Natural killer cell (primary cell): ENCODE measurements at regions not wholly inside any gene's neighbourhood (a gene's known extent, or its start where the extent isn't known, plus 50 kb on each side); places are given as distances from the start of the nearest gene placed in this dataset.
A peak's percentile ranks its signal among the peaks of the same experiment; 100 is the strongest.

Experiments used
- ATAC-seq, 3 donors: fragments of 150-1000 bp in 2 of 3; fragments of 200-7000 bp in 1 of 3; cut with Tn5 transposase; 1 replicate in 1 of 3; 2 replicates in 2 of 3; pipeline ENCODE4 v1.10.0; 2021; ENCODE audit warnings: mild to moderate bottlenecking in 2 of 3, moderate library complexity in 2 of 3
- DNase-seq, 2 donors: peaks; one replicate each; pipeline versions ENCODE4 v3.0.0 to v3.0.0-alpha.2; 2013 to 2021; ENCODE audit warnings: mixed read lengths in 1 of 2
- H3K27ac ChIP-seq: one replicate; pipeline ENCODE4 v1.5.1; 2013; ENCODE audit warnings: mild to moderate bottlenecking, low read length
- H3K27me3 ChIP-seq: one replicate; pipeline ENCODE4 v1.6.1; 2013; ENCODE audit warnings: low read length; ENCODE audit not compliant: control insufficient read depth, insufficient read depth
- H3K36me3 ChIP-seq: one replicate; pipeline ENCODE4 v1.6.1; 2013; ENCODE audit warnings: low read length; ENCODE audit not compliant: control insufficient read depth, insufficient read depth
- H3K4me1 ChIP-seq: one replicate; pipeline ENCODE4 v1.6.1; 2013; ENCODE audit warnings: low read length; ENCODE audit not compliant: control insufficient read depth, insufficient read depth
- H3K4me3 ChIP-seq: one replicate; pipeline ENCODE4 v1.5.1; 2013; ENCODE audit warnings: low read length
- H3K9me3 ChIP-seq: one replicate; pipeline ENCODE4 v1.6.1; 2013; ENCODE audit warnings: low read length; ENCODE audit not compliant: control insufficient read depth, insufficient read depth
- H3K27ac Mint-ChIP-seq, 2 donors: one replicate each; pipeline ENCODE4 v1.8.0; 2022; ENCODE audit warnings: mild to moderate bottlenecking in 2 of 2, mixed read lengths in 2 of 2, moderate library complexity in 1 of 2
- H3K27me3 Mint-ChIP-seq, 2 donors: one replicate each; pipeline ENCODE4 v1.8.0; 2022; ENCODE audit warnings: low read depth in 2 of 2, mixed read lengths in 2 of 2
- H3K36me3 Mint-ChIP-seq: one replicate; pipeline ENCODE4 v1.8.0; 2022; ENCODE audit warnings: mixed read lengths
- H3K4me1 Mint-ChIP-seq, 2 donors: one replicate each; pipeline ENCODE4 v1.8.0; 2022; ENCODE audit warnings: mixed read lengths in 2 of 2
- H3K4me3 Mint-ChIP-seq: one replicate; pipeline ENCODE4 v1.8.0; 2022; ENCODE audit warnings: mild to moderate bottlenecking, moderate library complexity, mixed read lengths
- H3K9me3 Mint-ChIP-seq, 2 donors: one replicate each; pipeline ENCODE4 v1.8.0; 2022; ENCODE audit warnings: mixed read lengths in 2 of 2
- CTCF ChIP-seq: fragments of 200-600 bp; IDR thresholded peaks from one replicate; pipeline ENCODE4 v1.8.0; 2022; ENCODE audit warnings: antibody characterized with exemption
- WGBS: methylation state at CpG from one replicate; pipeline ENCODE4 v1.1.7; 2013; ENCODE audit warnings: missing lambda C conversion rate; ENCODE audit not compliant: insufficient coverage; 5-methylcytosine and 5-hydroxymethylcytosine counted together
- intact Hi-C: fragments of 100-400 bp; cut with micrococcal nuclease; formaldehyde crosslinking; loops from one replicate; pipeline ENCODE4 v1.14.2; 2022

DNA sequence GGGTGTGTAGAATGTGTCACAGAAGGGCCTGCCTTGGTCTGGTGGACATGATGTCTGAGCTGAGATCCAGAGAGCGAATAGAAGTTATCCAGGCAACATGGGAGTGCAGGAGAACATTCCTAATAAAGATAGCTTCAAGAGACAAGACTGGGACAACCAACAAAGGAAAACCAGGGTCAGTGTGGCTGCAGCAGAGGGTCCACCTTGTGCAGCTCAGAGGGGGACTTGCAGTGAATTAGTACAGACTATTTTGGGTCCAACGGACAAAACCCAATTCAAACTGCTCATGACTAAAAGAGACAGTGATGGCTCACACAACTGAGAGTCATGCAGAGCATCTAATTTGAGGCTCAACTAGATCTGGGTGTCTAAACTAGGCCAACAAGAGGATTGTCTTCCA is 192.1 kb downstream of the CBLN1 start:
- intact Hi-C loops = no loop called here
- no peak overlapping the region for H3K27ac ChIP-seq
- Mint-ChIP-seq H3K4me1 (no peaks in the 10 kb centered on the region), H3K27ac (no peak overlapping the region), H3K4me3 (no peak overlapping the region), H3K36me3 (no peaks in the 10 kb centered on the region), H3K27me3 (peaks cover 0 to 3% of the 10 kb centered on the region in 2 donors), H3K9me3 (peaks cover 6 to 13% of the 10 kb centered on the region in 2 donors)
- H3K27me3 ChIP-seq = no peaks in the 10 kb centered on the region
- WGBS = 85% methylated on average over 2 of the region's 2 CpGs
- no peak for TF ChIP-seq CTCF
- H3K4me1 ChIP-seq = no peaks in the 10 kb centered on the region
- ATAC-seq = no peak
- no peaks in the 10 kb centered on the region for H3K9me3 ChIP-seq
- H3K4me3 ChIP-seq = no peak overlapping the region
- no peak for DNase-seq
- no peaks in the 10 kb centered on the region for H3K36me3 ChIP-seq

GRCh38 chr16:49089039-49089438 is 192.6 kb downstream of the CBLN1 start:
- Histone ChIP-seq H3K9me3 (no peaks in the 10 kb centered on the region), H3K36me3 (no peaks in the 10 kb centered on the region), H3K27ac (no peak overlapping the region), H3K27me3 (no peaks in the 10 kb centered on the region), H3K4me3 (no peak overlapping the region), H3K4me1 (no peaks in the 10 kb centered on the region)
- H3K27me3 Mint-ChIP-seq = peaks cover 0 to 3% of the 10 kb centered on the region in 2 donors
- intact Hi-C loops = no loop called here
- DNase-seq = no peak
- ATAC-seq = peak in 1 of 3 donors; percentile 14
- TF ChIP-seq CTCF = no peak
- no peak overlapping the region for H3K4me3 Mint-ChIP-seq
- no peaks in the 10 kb centered on the region for H3K36me3 Mint-ChIP-seq
- H3K27ac Mint-ChIP-seq = no peak overlapping the region
- WGBS = 62% methylated on average over 4 of the region's 4 CpGs
- H3K9me3 Mint-ChIP-seq = peaks cover 11 to 16% of the 10 kb centered on the region in 2 donors
- no peaks in the 10 kb centered on the region for H3K4me1 Mint-ChIP-seq

DNA sequence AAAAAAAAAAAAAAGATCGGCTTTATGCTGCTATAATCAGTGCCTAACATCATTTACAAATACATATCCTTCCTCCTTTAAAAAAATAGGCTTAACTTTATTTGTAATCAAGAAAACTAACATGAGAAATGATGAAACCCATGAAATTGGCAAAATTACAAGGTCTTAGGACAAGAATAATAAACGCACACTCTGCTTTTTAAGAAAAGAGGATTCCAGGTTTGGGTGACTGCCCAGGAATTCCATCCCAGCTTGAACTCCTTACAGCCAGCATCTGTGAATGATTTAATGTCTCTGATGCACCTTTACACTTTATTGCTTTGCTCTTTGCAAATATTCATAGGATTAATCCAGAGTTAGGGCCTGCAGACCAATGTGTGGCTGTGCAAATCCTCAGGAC is 196.0 kb downstream of the CBLN1 start:
- Histone ChIP-seq H3K36me3 (no peaks in the 10 kb centered on the region), H3K9me3 (no peaks in the 10 kb centered on the region), H3K27ac (no peak overlapping the region), H3K4me1 (no peaks in the 10 kb centered on the region), H3K4me3 (no peak overlapping the region), H3K27me3 (no peaks in the 10 kb centered on the region)
- DNase-seq = no peak
- no peaks in the 10 kb centered on the region for H3K4me1 Mint-ChIP-seq
- peaks cover 13 to 14% of the 10 kb centered on the region in 2 donors for H3K9me3 Mint-ChIP-seq
- no peak for ATAC-seq
- no peaks in the 10 kb centered on the region for H3K36me3 Mint-ChIP-seq
- no peak for TF ChIP-seq CTCF
- WGBS = 94% methylated on average over 1 of the region's 2 CpGs
- intact Hi-C loops = no loop called here
- no peak overlapping the region for H3K4me3 Mint-ChIP-seq
- H3K27ac Mint-ChIP-seq = no peak overlapping the region
- H3K27me3 Mint-ChIP-seq = no peaks in the 10 kb centered on the region

DNA sequence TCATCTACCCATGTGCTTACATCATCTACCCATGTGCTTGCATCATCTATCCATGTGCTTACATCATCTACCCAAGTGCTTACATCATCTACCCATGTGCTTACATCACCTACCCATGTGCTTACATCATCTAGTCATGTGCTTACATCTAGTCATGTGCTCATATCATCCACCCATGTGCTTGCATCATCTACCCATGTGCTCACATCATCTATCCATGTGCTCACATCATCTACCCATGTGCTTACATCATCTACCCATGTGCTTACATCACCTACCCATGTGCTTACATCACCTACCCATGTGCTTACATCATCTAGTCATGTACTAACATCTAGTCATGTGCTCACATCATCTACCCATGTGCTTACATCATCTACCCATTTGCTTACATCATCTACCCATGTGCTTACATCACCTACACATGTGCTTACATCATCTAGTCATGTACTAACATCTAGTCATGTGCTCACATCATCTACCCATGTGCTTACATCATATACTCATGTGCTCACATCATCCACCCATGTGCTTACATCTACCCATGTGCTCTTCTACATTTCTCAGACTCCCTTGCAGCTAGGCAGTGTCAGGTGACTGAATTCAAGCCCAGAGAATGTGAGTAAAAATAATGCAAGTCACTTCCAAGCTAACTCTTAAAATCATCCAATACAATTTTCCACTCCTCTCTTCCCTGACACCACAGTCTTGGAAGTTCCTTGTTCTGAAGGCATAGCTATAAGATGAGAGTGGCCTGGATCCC is 196.8 kb downstream of the CBLN1 start:
- no peaks in the 10 kb centered on the region for H3K36me3 ChIP-seq

More for the DNA sequence above, 196.8 kb downstream of the CBLN1 start:
- TF ChIP-seq CTCF = no peak
- ATAC-seq (no peak), DNase-seq (no peak)
- no peak overlapping the region for H3K4me3 ChIP-seq
- H3K9me3 ChIP-seq = no peaks in the 10 kb centered on the region
- H3K27ac Mint-ChIP-seq = no peak overlapping the region
- H3K27me3 Mint-ChIP-seq = no peaks in the 10 kb centered on the region
- no peaks in the 10 kb centered on the region for H3K4me1 ChIP-seq
- no peaks in the 10 kb centered on the region for H3K4me1 Mint-ChIP-seq
- no peak overlapping the region for H3K27ac ChIP-seq
- no peaks in the 10 kb centered on the region for H3K27me3 ChIP-seq
- H3K36me3 Mint-ChIP-seq = no peaks in the 10 kb centered on the region
- intact Hi-C loops = no loop called here
- peaks cover 14 to 17% of the 10 kb centered on the region in 2 donors for H3K9me3 Mint-ChIP-seq
- no peak overlapping the region for H3K4me3 Mint-ChIP-seq
